ENCODE measurements at regions not wholly inside any gene's neighbourhood (a gene's known extent, or its start where the extent isn't known, plus 50 kb on each side); places are given as distances from the start of the nearest gene placed in this dataset.

DNA sequence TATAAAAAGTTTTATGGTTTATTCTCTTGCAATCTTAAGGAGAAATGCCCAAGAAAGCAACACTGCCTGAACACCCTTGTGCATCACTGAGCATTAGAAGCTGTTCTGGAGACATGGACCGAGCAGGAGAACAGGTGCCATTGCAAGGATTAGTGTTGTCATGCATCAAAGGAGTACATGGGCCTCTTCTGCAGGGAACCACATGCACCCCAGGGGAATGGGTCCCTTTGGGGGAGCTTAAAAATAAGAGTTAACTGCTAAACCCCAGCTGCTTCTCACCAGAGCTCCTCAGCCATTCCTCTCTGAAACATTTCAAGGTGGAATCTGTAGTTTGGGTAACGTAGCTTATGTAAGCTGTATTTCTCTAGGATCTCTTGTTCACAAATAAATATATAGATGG, 353.0 kb upstream of the SLC7A11 start:
- in situ Hi-C loops (cut with HindIII; ENCODE audit: low sequenced_read_pairs), result no loop called here

DNA sequence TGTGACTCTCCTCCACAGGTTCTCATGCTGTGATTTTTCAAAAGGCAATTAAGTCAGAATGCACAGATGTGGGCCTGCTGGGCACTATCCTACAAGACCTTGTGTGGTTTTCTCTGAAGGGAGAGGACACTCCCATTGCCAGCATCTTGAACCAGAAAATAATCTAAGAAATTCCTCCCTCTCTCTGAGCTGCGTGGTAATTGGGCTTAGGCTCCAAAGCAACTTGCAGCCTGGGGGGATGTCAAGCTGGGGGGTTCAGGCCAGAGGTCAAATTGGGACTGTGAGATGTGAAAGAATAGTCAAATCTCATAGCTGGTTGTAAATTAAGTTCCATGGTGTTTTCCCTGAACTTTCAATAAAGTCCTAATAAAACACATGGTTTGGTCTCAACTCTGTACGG, 350.6 kb upstream of the SLC7A11 start:
- in situ Hi-C loops (cut with HindIII; ENCODE audit: low sequenced_read_pairs), result no loop called here

GRCh38 chr4:138591808-138592207, 349.7 kb upstream of the SLC7A11 start:
- in situ Hi-C loops (cut with HindIII; ENCODE audit: low sequenced_read_pairs), result no loop called here

DNA sequence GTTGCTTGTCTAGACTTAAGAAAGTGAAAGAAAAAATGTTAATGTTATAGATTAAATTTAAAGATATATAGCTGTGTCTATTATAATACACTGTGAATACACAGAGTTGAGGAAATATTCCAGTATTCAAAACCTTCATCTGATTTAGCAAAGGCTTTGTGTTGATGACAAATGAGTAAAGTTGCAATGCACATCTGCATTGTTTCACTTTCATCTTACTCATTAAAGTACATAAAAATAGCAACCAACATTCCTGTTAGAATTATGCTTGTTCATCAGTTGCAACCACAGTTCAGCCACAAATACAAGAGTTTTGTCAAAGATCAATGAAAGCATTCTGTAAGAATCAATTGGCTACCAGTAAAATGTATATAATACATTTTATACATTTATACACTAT, 346.4 kb upstream of the SLC7A11 start:
- in situ Hi-C loops (cut with HindIII; ENCODE audit: low sequenced_read_pairs), result no loop called here

- in situ Hi-C loops (cut with HindIII; ENCODE audit: low sequenced_read_pairs), result loop anchor here (10.0 kb wide), 1 partner anchor 366 kb away; no protein-coding TSS in a partner anchor
Measured at GRCh38 chr4:138579146-138579545, 337.0 kb upstream of the SLC7A11 start.

GRCh38 chr4:138577826-138578225, 335.7 kb upstream of the SLC7A11 start:
- in situ Hi-C loops (cut with HindIII; ENCODE audit: low sequenced_read_pairs), result loop anchor here (10.0 kb wide), 1 partner anchor 367 kb away; no protein-coding TSS in a partner anchor

DNA sequence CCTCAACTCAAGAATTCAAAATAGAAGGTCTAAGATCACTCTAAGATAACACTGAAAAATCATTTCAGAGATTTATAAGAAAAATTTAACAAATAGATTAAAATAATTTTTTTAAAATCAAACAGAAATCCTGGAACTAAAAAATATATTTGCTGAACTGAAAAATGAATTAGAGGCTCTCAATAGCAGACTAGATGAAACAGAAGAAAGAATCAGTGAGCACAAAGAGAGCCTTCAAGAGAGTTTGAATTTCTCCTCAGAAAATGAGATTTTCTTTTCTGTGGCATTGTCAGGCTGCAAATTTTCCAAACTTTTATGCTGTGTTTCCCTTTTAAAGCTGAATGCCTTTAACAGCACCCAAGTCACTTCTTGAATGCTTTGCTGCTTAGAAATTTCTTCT, 335.0 kb upstream of the SLC7A11 start:
- in situ Hi-C loops (cut with HindIII; ENCODE audit: low sequenced_read_pairs), result loop anchor here (10.0 kb wide), 1 partner anchor 368 kb away; no protein-coding TSS in a partner anchor

DNA sequence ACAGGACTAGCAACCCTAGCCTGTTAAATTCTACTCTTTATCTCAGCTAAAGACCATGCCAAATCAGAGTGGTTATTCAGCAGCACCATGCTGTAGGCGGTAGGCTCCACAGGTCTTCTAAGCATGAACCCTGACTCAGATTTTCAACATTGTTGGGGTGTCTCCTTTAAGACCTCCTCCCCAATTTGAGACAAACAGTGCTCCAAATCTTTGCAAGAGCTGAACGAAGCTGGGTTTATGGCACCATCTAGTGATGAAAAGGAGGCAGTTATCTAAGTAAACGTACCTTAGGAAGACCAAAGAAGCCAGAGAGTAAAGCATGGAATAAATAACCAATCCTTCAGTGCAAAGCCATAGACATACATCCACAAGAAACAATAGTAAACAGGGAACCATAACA, 334.5 kb upstream of the SLC7A11 start:
- in situ Hi-C loops (cut with HindIII; ENCODE audit: low sequenced_read_pairs), result loop anchor here (10.0 kb wide), 1 partner anchor 368 kb away; no protein-coding TSS in a partner anchor

DNA sequence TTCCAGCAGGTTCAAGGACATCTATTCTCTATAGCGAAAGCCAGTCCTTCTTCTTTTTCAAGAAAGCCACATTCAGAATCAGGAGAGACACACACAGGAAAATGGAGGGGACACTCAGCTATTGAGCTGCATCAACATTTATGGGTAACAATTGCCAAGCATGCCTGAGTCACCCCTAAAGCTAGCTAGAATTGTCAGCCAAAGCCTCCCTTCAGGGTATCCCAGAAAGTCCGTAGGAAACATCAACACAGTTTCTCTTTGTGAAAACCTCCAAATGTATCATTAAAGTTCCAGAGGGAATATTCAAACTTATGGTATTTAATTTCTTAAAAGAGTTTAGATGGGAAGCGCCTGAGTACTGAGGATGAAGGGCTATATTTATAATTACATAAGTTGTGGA, 331.1 kb upstream of the SLC7A11 start:
- in situ Hi-C loops (cut with HindIII; ENCODE audit: low sequenced_read_pairs), result loop anchor here (10.0 kb wide), 1 partner anchor 372 kb away; no protein-coding TSS in a partner anchor

GRCh38 chr4:138572007-138572406, 329.9 kb upstream of the SLC7A11 start:
- in situ Hi-C loops (cut with HindIII; ENCODE audit: low sequenced_read_pairs), result loop anchor here (10.0 kb wide), 1 partner anchor 373 kb away; no protein-coding TSS in a partner anchor

DNA sequence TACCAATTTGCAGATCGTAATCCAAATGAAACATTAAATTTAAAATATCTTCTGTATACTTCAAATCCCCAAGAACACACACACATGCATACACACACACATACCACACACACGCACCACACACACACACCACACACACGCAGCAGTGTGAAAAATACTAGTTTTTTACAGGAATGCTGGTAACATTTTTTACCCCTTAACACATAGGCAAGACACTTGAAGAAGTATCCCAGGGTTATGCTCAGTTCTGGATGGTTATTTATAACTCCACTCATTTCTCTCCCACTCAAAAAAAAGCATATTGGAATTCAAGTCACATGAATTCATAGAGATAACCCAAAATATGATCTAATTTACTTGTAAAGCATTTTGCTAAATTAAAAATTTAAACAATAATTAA, 325.5 kb upstream of the SLC7A11 start:
- in situ Hi-C loops (cut with HindIII; ENCODE audit: low sequenced_read_pairs), result no loop called here

- in situ Hi-C loops (cut with HindIII; ENCODE audit: low sequenced_read_pairs), result no loop called here
Measured at GRCh38 chr4:138565576-138565975, 323.4 kb upstream of the SLC7A11 start.

- in situ Hi-C loops (cut with HindIII; ENCODE audit: low sequenced_read_pairs), result no loop called here
Measured at GRCh38 chr4:138562544-138562991, 320.4 kb upstream of the SLC7A11 start.

DNA sequence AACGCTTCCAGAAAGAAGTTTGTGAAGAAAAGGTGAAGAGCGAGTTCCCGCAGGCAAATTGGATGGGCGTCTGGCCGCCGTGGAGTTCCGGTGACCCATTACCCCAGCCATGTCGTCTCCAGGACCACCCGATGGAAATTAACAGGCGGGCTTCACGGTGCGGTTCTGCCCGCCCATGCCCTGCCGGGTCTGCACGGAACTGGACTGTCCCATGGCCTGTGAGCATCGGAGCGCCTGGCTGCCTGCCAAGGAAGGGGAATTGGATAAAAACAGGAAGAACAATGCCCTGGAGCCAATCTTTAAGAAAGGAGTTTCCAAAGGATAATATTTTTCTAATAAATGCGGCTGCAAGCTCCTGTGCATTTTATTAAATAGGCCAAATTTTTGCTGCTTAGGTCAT, 319.8 kb upstream of the SLC7A11 start:
- in situ Hi-C loops (cut with HindIII; ENCODE audit: low sequenced_read_pairs), result no loop called here

- in situ Hi-C loops (cut with HindIII; ENCODE audit: low sequenced_read_pairs), result no loop called here
Measured at GRCh38 chr4:138561276-138561880, 319.2 kb upstream of the SLC7A11 start.

DNA sequence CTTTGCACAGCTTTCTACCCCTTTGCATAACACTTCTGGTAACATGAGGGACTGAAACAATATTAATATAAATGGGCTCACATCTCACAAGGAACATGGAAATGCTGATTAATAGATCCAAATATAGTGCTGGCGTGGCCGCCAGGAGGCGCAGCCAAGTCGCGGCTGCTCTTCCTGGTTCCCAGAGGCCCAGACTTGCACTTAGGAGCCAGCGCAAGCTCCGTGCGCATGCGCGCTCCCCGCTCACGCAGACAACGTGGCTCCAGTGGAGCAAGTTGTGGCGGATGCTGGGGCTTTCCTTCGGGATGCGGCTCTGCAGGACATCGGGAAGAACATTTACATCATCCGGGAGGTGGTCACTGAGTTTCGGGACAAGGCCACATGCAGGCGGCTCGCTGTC, 318.3 kb upstream of the SLC7A11 start:
- in situ Hi-C loops (cut with HindIII; ENCODE audit: low sequenced_read_pairs), result no loop called here

GRCh38 chr4:138558886-138559285, 316.7 kb upstream of the SLC7A11 start:
- in situ Hi-C loops (cut with HindIII; ENCODE audit: low sequenced_read_pairs), result no loop called here

GRCh38 chr4:138555584-138555983, 313.4 kb upstream of the SLC7A11 start:
- in situ Hi-C loops (cut with HindIII; ENCODE audit: low sequenced_read_pairs), result no loop called here

DNA sequence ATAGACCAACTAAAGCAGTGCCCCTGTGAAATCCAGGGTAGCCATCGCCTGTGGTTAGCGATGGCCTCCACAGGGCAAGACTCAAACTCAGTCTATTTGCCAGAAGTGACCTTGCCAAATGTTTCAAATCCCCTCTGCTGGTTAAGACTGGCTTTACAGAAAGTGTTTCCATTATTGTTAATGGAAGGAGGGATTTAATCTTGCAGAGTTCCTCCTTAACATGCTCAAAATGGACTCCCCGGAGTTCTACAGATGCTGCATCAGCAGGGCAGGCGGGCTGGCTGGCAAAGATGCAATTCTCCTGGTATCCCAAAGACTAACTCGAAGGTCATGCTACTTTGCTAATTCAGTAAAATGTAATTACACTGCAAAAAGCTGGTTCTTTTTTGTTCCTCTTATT, 313.0 kb upstream of the SLC7A11 start:
- in situ Hi-C loops (cut with HindIII; ENCODE audit: low sequenced_read_pairs), result no loop called here

DNA sequence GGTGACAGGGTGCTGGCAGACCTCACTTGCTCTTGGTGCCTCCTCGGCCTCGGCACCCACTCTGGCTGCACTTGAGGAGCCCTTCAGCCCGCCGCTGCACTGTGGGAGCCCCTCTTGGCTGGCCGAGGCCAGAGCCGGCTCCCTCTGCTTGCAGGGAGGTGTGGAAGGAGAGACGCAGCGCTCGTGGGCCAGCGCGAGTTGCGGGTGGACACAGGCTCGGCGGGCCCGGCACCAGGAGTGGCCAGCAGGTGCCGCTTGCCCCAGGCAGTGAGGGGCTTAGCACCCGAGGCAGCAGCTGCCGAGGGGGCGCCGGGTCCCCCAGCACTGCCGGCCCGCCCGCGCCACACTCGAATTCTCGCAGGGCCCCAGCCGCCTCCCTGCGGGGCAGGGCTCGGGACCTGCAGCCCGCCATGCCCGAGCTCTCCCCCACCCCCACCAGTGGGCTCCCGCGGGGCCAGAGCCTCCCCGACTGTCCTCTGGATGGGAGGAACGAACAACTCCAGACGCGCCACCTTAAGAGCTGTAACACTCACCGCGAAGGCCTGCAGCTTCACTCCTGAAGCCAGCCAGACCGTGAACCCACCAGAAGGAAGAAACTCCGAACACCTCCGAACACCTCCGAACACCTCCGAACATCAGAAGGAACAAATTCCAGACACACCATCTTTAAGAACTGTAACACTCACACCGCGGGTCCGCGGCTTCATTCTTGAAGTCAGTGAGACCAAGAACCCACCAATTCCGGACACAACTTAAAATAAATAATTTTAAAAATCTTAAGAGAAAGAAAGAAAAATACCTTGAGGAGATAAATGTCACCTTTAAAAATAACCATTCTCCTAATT, 311.1 kb upstream of the SLC7A11 start:
- in situ Hi-C loops (cut with HindIII; ENCODE audit: low sequenced_read_pairs), result no loop called here

DNA sequence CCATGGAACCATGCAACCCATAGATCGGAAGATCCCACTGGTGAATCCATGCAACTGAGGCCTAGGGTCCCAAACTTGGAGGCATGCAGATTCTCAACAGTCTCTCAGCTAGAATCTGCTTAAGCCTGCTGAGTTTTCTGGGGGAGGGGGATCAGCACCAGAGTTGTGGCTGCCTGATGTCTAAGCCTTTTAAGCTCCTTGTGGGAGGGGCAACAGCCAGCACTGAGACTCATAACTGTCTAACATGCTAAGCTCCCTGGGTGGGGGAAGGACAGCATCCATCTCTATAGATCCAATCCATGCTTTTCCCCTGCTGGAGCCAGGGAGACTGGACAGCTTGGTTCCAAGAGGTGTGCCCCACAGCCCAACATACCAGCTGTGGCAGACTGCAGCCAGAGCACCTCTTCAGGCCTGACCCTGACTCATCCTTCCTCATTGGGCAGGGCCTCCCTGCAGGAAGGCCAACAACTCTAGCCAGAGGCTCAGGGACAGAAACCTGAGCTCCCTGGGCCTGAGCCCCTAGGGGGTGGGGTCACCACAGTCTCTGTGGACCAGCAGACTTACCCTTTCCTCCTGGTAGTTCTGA, 300.1 kb upstream of the SLC7A11 start:
- in situ Hi-C loops (cut with HindIII; ENCODE audit: low sequenced_read_pairs), result no loop called here

Data from DLD1 (cell line).